ENCODE measurements at regions not wholly inside any gene's neighbourhood (a gene's known extent, or its start where the extent isn't known, plus 50 kb on each side); places are given as distances from the start of the nearest gene placed in this dataset.

GRCh38 chr6:159099961-159100360 is 55.2 kb upstream of the TAGAP start:
- Mint-ChIP-seq H3K27me3 (ENCODE audit: low read depth) (no peaks in the 10 kb centered on the region), H3K4me1 (ENCODE audit: low read depth) (peaks cover 76% of the 10 kb centered on the region), H3K27ac (peak overlapping the region; percentile 3), H3K4me3 (no peak overlapping the region), H3K36me3 (ENCODE audit: low read depth) (no peaks in the 10 kb centered on the region), H3K9me3 (ENCODE audit: insufficient read depth) (no peaks in the 10 kb centered on the region)
- POLR2A ChIA-PET, result interaction anchor here (1.2 to 19.7 kb wide), 3 partner anchors 36 to 231 kb away, joined by 3 to 361 read pairs (median 62); partner anchors contain the start of gene TAGAP
- peak; percentile 17 for DNase-seq
- ATAC-seq, result no peak
- CTCF ChIA-PET, result interaction anchor here (0.8 to 18.9 kb wide), 5 partner anchors 33 to 87 kb away, joined by 3 to 522 read pairs (median 13); no protein-coding TSS in a partner anchor

GRCh38 chr6:159099276-159099675 is 54.5 kb upstream of the TAGAP start:
- Mint-ChIP-seq H3K4me1 (ENCODE audit: low read depth) (peaks cover 76% of the 10 kb centered on the region), H3K4me3 (peak overlapping the region; percentile 58), H3K36me3 (ENCODE audit: low read depth) (no peaks in the 10 kb centered on the region), H3K27me3 (ENCODE audit: low read depth) (no peaks in the 10 kb centered on the region), H3K27ac (peak overlapping the region; percentile 90), H3K9me3 (ENCODE audit: insufficient read depth) (no peaks in the 10 kb centered on the region)
- peak; percentile 25 for DNase-seq
- CTCF ChIA-PET, result interaction anchor here (0.8 to 18.9 kb wide), 5 partner anchors 32 to 86 kb away, joined by 3 to 522 read pairs (median 13); no protein-coding TSS in a partner anchor
- POLR2A ChIA-PET, result interaction anchor here (0.9 to 19.7 kb wide), 6 partner anchors 8 to 230 kb away, joined by 3 to 361 read pairs (median 3); partner anchors contain the start of genes RSPH3 and TAGAP
- ATAC-seq, result no peak

- POLR2A ChIA-PET, result interaction anchor here (0.9 to 19.7 kb wide), 6 partner anchors 8 to 229 kb away, joined by 3 to 361 read pairs (median 3); partner anchors contain the start of genes RSPH3 and TAGAP
- Mint-ChIP-seq H3K36me3 (ENCODE audit: low read depth) (no peaks in the 10 kb centered on the region), H3K27me3 (ENCODE audit: low read depth) (no peaks in the 10 kb centered on the region), H3K4me3 (peak overlapping the region; percentile 58), H3K4me1 (ENCODE audit: low read depth) (peaks cover 76% of the 10 kb centered on the region), H3K27ac (peak overlapping the region; percentile 90), H3K9me3 (ENCODE audit: insufficient read depth) (no peaks in the 10 kb centered on the region)
- DNase-seq (peak; percentile 71), ATAC-seq (peak; percentile 57)
- CTCF ChIA-PET, result interaction anchor here (1.0 to 18.9 kb wide), 6 partner anchors 11 to 86 kb away, joined by 5 to 522 read pairs (median 12); no protein-coding TSS in a partner anchor
Observed at GRCh38 chr6:159098636-159099106, 53.9 kb upstream of the TAGAP start.

- no peak overlapping the region for H3K27ac Mint-ChIP-seq
- peak; percentile 20 for DNase-seq
- POLR2A ChIA-PET, result interaction anchor here (0.8 to 19.7 kb wide), 3 partner anchors 9 to 57 kb away, joined by 4 to 361 read pairs (median 62); partner anchors contain the start of gene TAGAP
Observed at GRCh38 chr6:159097256-159097655, 52.5 kb upstream of the TAGAP start.

GRCh38 chr6:159095616-159096015 is 50.8 kb upstream of the TAGAP start:
- Mint-ChIP-seq H3K27ac (no peak overlapping the region), H3K36me3 (ENCODE audit: low read depth) (no peaks in the 10 kb centered on the region), H3K4me3 (no peak overlapping the region), H3K9me3 (ENCODE audit: insufficient read depth) (no peaks in the 10 kb centered on the region), H3K4me1 (ENCODE audit: low read depth) (peaks cover 69% of the 10 kb centered on the region), H3K27me3 (ENCODE audit: low read depth) (no peaks in the 10 kb centered on the region)
- ChIA-PET POLR2A (interaction anchor here (0.6 to 19.7 kb wide), 6 partner anchors 11 to 183 kb away, joined by 3 to 361 read pairs (median 14); partner anchors contain the start of gene TAGAP), CTCF (interaction anchor here (1.2 to 18.9 kb wide), 13 partner anchors 9 to 96 kb away, joined by 3 to 522 read pairs (median 8); partner anchors contain the start of genes RSPH3 and TAGAP)
- DNase-seq (peak; percentile 21), ATAC-seq (no peak)

More at GRCh38 chr6:159097256-159097655, 52.5 kb upstream of the TAGAP start:
- Mint-ChIP-seq H3K4me1 (ENCODE audit: low read depth) (peaks cover 72% of the 10 kb centered on the region), H3K36me3 (ENCODE audit: low read depth) (no peaks in the 10 kb centered on the region), H3K4me3 (no peak overlapping the region), H3K27me3 (ENCODE audit: low read depth) (no peaks in the 10 kb centered on the region), H3K9me3 (ENCODE audit: insufficient read depth) (no peaks in the 10 kb centered on the region)
- no peak for ATAC-seq
- CTCF ChIA-PET, result interaction anchor here (0.9 to 18.9 kb wide), 8 partner anchors 9 to 84 kb away, joined by 4 to 522 read pairs (median 8); partner anchors contain the start of gene TAGAP

GRCh38 chr6:159094444-159095252 is 49.9 kb upstream of the TAGAP start:
- ChIA-PET CTCF (interaction anchor here (0.8 to 18.9 kb wide), 15 partner anchors 10 to 95 kb away, joined by 3 to 522 read pairs (median 11); partner anchors contain the start of genes RSPH3 and TAGAP), POLR2A (interaction anchor here (0.6 to 19.7 kb wide), 9 partner anchors 9 to 225 kb away, joined by 3 to 361 read pairs (median 8); partner anchors contain the start of gene TAGAP)
- peak overlapping the region; percentile 80 for H3K27ac Mint-ChIP-seq
- H3K9me3 Mint-ChIP-seq (ENCODE audit: insufficient read depth), result no peaks in the 10 kb centered on the region
- no peaks in the 10 kb centered on the region for H3K27me3 Mint-ChIP-seq (ENCODE audit: low read depth)
- peak; percentile 50 for ATAC-seq
- peak overlapping the region; percentile 24 for H3K4me3 Mint-ChIP-seq
- peak; percentile 57 for DNase-seq
- H3K4me1 Mint-ChIP-seq (ENCODE audit: low read depth), result peaks cover 67% of the 10 kb centered on the region
- H3K36me3 Mint-ChIP-seq (ENCODE audit: low read depth), result no peaks in the 10 kb centered on the region

All from activated CD8-positive, alpha-beta T cell treated with anti-CD3 and anti-CD28 coated beads, Interleukin-2, amount 10 ng/mL, durations not matched to agents 7 days and 5 days (primary cell).